ENCODE measurements at regions not wholly inside any gene's neighbourhood (a gene's known extent, or its start where the extent isn't known, plus 50 kb on each side); places are given as distances from the start of the nearest gene placed in this dataset.

DNA sequence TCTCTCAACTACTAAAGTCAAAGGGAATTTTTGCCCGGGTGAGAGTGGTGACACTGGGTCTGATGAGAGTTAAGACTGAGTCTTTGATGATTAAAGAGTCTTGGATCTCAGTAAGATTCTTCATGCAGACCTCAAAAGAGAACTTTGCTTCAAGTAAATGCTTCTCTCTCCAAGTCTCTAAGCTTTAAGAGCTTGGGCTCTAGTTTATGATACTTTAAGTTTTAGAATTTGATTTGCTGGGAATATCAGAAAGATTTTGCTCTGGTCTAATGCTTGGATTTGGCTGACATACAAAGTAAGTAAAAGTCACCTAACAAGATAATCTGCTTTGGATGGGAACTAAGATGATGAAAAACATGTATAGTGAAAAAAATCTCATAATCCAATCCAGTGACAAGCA lies 566.3 kb downstream of the MAT2B start:
- 56 to 58% methylated on average over 1 of the region's 1 CpG for WGBS, 2 donors
- intact Hi-C loops (cut with DNase I): no loop called here
- FAIRE-seq (no peak), DNase-seq (no peak), ATAC-seq (no peak)
- Histone ChIP-seq H3K27me3 (no peaks in the 10 kb centered on the region), H3K27ac (no peak overlapping the region), H3K4me3 (no peak overlapping the region), H3K9me3 (no peaks in the 10 kb centered on the region), H3K4me1 (no peaks in the 10 kb centered on the region), H3K36me3 (no peaks in the 10 kb centered on the region)
- TF ChIP-seq, protein P1, sequence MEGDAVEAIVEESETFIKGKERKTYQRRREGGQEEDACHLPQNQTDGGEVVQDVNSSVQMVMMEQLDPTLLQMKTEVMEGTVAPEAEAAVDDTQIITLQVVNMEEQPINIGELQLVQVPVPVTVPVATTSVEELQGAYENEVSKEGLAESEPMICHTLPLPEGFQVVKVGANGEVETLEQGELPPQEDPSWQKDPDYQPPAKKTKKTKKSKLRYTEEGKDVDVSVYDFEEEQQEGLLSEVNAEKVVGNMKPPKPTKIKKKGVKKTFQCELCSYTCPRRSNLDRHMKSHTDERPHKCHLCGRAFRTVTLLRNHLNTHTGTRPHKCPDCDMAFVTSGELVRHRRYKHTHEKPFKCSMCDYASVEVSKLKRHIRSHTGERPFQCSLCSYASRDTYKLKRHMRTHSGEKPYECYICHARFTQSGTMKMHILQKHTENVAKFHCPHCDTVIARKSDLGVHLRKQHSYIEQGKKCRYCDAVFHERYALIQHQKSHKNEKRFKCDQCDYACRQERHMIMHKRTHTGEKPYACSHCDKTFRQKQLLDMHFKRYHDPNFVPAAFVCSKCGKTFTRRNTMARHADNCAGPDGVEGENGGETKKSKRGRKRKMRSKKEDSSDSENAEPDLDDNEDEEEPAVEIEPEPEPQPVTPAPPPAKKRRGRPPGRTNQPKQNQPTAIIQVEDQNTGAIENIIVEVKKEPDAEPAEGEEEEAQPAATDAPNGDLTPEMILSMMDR (IDR thresholded peaks at IDR 0.05): no peak

DNA sequence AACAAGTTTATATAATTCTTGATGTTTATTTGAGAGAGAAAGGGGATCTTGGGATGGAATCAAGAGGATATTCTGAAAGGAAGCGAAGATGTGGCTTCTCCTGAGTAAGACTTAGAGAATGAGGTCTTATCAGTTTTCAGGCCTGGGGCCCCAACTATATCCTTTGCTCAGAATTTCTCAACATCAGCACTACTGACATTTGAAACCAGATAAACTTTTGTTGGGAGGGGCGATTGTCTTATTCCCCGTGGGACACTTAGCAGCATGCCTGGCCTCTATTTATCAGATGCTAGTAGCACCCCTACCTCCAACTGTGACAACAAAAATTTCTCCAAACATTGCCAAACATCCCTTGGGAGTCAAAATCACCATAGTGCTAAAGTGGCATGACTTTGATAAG lies 567.7 kb downstream of the MAT2B start:
- TF ChIP-seq, protein P1 (IDR thresholded peaks at IDR 0.05): no peak
- no peak for FAIRE-seq

DNA sequence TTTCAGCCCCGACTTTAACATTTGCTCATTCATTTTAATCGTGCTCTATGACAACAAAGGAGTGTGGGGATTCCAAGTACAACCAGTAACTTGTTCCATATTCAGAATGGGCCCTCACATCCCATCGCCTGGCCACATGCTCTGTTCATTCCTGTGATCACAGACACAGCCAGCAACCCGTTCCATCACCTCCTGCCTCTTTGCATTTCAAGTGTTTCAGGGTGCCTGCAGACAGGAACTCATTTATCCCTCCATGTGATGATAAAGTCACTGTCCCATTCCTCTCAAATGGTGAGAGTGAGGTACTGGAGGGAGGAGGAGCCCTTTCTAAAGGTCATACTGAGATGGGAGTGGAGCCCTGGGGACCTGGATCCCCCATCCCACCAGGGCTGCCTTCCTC lies 571.1 kb downstream of the MAT2B start:
- DNase-seq (no peak), FAIRE-seq (no peak), ATAC-seq (no peak)
- WGBS, 2 donors: 48 to 70% methylated on average over 4 of the region's 4 CpGs
- Histone ChIP-seq H3K36me3 (no peaks in the 10 kb centered on the region), H3K4me1 (no peaks in the 10 kb centered on the region), H3K4me3 (no peak overlapping the region), H3K27me3 (no peaks in the 10 kb centered on the region), H3K9me3 (no peaks in the 10 kb centered on the region), H3K27ac (no peak overlapping the region)
- TF ChIP-seq, protein P1 (IDR thresholded peaks at IDR 0.05): no peak
- intact Hi-C loops (cut with DNase I): no loop called here

More for the DNA sequence above, 567.7 kb downstream of the MAT2B start:
- Histone ChIP-seq H3K36me3 (no peaks in the 10 kb centered on the region), H3K4me1 (no peaks in the 10 kb centered on the region), H3K27ac (no peak overlapping the region), H3K27me3 (no peaks in the 10 kb centered on the region), H3K9me3 (no peaks in the 10 kb centered on the region), H3K4me3 (no peak overlapping the region)
- WGBS, 2 donors: 20 to 42% methylated on average over 3 of the region's 3 CpGs
- DNase-seq (no peak), ATAC-seq (no peak)
- intact Hi-C loops (cut with DNase I): no loop called here

DNA sequence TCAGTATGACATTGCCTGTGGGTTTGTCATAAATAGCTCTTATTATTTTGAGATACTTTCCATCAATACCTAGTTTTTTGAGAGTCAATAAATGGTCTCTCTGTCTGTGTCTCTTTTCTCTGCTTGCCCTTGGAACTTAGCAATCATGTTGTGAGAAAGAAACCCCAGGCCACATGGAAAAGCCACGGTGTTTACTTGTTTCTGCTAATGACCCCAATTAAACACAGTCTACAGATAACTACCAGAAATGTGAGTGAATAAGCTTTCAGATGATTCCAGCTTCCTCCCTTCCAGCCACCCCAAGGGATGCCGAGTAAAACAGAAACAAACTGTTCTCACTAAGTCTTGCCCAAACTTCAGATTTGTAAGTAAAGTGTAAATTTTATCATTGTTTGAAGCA lies 584.9 kb downstream of the MAT2B start:
- 17 to 22% methylated on average over 2 of the region's 2 CpGs for WGBS, 2 donors
- Histone ChIP-seq H3K36me3 (no peaks in the 10 kb centered on the region), H3K27me3 (no peaks in the 10 kb centered on the region), H3K27ac (no peak overlapping the region), H3K4me1 (no peaks in the 10 kb centered on the region), H3K4me3 (no peak overlapping the region), H3K9me3 (no peaks in the 10 kb centered on the region)
- intact Hi-C loops (cut with DNase I): no loop called here
- no peak for FAIRE-seq
- TF ChIP-seq, protein P1 (IDR thresholded peaks at IDR 0.05): no peak
- DNase-seq: no peak
- ATAC-seq: no peak

DNA sequence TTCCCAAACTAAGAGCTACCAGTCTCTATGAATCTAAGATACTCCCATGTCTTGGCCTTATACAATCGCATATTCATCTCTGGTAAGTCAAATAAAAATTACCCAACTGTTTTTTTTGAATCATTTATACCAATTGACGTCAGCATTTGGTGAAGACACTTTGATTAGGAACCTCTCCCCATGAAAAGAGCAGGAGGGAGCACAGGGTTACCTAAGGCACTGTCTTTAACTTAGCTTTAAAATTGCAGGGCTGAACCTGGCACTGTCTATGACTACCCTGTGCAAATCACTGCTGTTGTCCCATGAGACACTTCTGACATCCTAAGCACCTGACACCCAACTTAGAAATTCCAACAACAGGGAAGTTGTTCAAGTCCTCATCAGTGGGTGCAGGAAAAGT lies 586.4 kb downstream of the MAT2B start:
- ATAC-seq (no peak), FAIRE-seq (no peak), DNase-seq (no peak)
- 52 to 55% methylated on average over 2 of the region's 2 CpGs for WGBS, 2 donors
- H3K4me1 ChIP-seq: no peaks in the 10 kb centered on the region
- H3K9me3 ChIP-seq: no peaks in the 10 kb centered on the region
- H3K27me3 ChIP-seq: no peaks in the 10 kb centered on the region
- H3K27ac ChIP-seq: no peak overlapping the region
- TF ChIP-seq, protein P1 (IDR thresholded peaks at IDR 0.05): no peak
- H3K4me3 ChIP-seq: no peak overlapping the region
- intact Hi-C loops (cut with DNase I): no loop called here
- H3K36me3 ChIP-seq: no peaks in the 10 kb centered on the region

Measured in pancreas (tissue), 10 donors.